Upper lobe of left lung (tissue), 6 donors: ENCODE measurements at regions not wholly inside any gene's neighbourhood (a gene's known extent, or its start where the extent isn't known, plus 50 kb on each side); places are given as distances from the start of the nearest gene placed in this dataset.

Experiments used
- ATAC-seq, 2 donors: fragments of 200-7000 bp; cut with Tn5 transposase; one replicate each; pipeline ENCODE4 v1.9.1; 2022; ENCODE audit warnings: mild to moderate bottlenecking in 2 of 2, moderate library complexity in 2 of 2; ENCODE audit not compliant: low FRiP score in 2 of 2
- DNase-seq, 2 donors: peaks; one replicate each; pipeline ENCODE4 v3.0.0-alpha.2; 2019 to 2020
- H3K27ac ChIP-seq, 4 donors: fragments of 200-600 bp; sonication (generic); one replicate each; pipeline ENCODE4 v1.5.1; 2016 to 2019
- H3K27me3 ChIP-seq, 4 donors: fragments of 200-600 bp; sonication (generic); one replicate each; pipeline ENCODE4 v1.5.1; 2017 to 2019
- H3K36me3 ChIP-seq, 4 donors: fragments of 200-600 bp; sonication (generic); one replicate each; pipeline ENCODE4 v1.5.1; 2016 to 2019
- H3K4me1 ChIP-seq, 4 donors: fragments of 200-600 bp; sonication (generic); one replicate each; pipeline ENCODE4 v1.5.1; 2018 to 2019
- H3K4me3 ChIP-seq, 4 donors: fragments of 200-600 bp; sonication (generic); one replicate each; pipeline ENCODE4 v1.5.1; 2017 to 2019; ENCODE audit warnings: mild to moderate bottlenecking in 2 of 4, moderate library complexity in 1 of 4
- H3K9me3 ChIP-seq, 4 donors: fragments of 200-600 bp; sonication (generic); one replicate each; pipeline ENCODE4 v1.5.1; 2018 to 2019
- CTCF ChIP-seq, 6 experiments: fragments of 450-650 bp in 4 of 6; fragments of 200-600 bp in 2 of 6; sonication (generic) in 2 of 6; IDR thresholded peaks; one replicate each; pipeline ENCODE4 v1.5.1; 2016 to 2019; ENCODE audit warnings: antibody characterized with exemption in 6 of 6
- EP300 ChIP-seq, 4 donors: sonication (generic); formaldehyde crosslinking; IDR thresholded peaks; one replicate each; pipeline ENCODE4 v1.5.1; 2017; ENCODE audit warnings: antibody characterized with exemption in 4 of 4, control low read depth in 2 of 4
- POLR2A ChIP-seq, 4 donors: fragments of 450-650 bp; IDR thresholded peaks; one replicate each; pipeline ENCODE4 v1.5.1; 2016 to 2017; ENCODE audit warnings: antibody characterized with exemption in 4 of 4, mild to moderate bottlenecking in 2 of 4
- POLR2AphosphoS5 ChIP-seq, 2 donors: sonication (generic); formaldehyde crosslinking; IDR thresholded peaks; one replicate each; pipeline ENCODE4 v1.5.1; 2017; ENCODE audit warnings: antibody characterized with exemption in 2 of 2
- WGBS, 2 donors: methylation state at CpG; one replicate each; pipeline ENCODE4 v1.1.5; 2017 to 2018; 5-methylcytosine and 5-hydroxymethylcytosine counted together
- donor health status: DM: no; HTN: no; CAD: no; lungs with moderate emphysema.
- donor health status: DM: no; HTN: yes; CAD: no; lungs with severe emphysema.

GRCh38 chr5:60371065-60371464, 328.9 kb downstream of the DEPDC1B start:
- 90 to 94% methylated on average over 7 of the region's 7 CpGs for WGBS, 2 donors
- H3K27ac ChIP-seq = no peak overlapping the region
- H3K4me1 ChIP-seq = no peaks in the 10 kb centered on the region
- no peaks in the 10 kb centered on the region for H3K36me3 ChIP-seq
- TF ChIP-seq EP300 (IDR thresholded peaks at IDR 0.05) (no peak), CTCF (IDR thresholded peaks at IDR 0.05) (no peak), POLR2A (IDR thresholded peaks at IDR 0.05) (no peak), POLR2AphosphoS5 (IDR thresholded peaks at IDR 0.05) (no peak)
- no peaks in the 10 kb centered on the region for H3K9me3 ChIP-seq
- no peaks in the 10 kb centered on the region for H3K27me3 ChIP-seq
- H3K4me3 ChIP-seq = no peak overlapping the region
- no peak for ATAC-seq
- DNase-seq = no peak

GRCh38 chr5:60370508-60370907, 329.5 kb downstream of the DEPDC1B start:
- no peaks in the 10 kb centered on the region for H3K36me3 ChIP-seq
- H3K4me1 ChIP-seq = no peaks in the 10 kb centered on the region
- no peak for ATAC-seq
- no peak overlapping the region for H3K27ac ChIP-seq
- TF ChIP-seq CTCF (IDR thresholded peaks at IDR 0.05) (no peak), POLR2A (IDR thresholded peaks at IDR 0.05) (no peak), POLR2AphosphoS5 (IDR thresholded peaks at IDR 0.05) (no peak), EP300 (IDR thresholded peaks at IDR 0.05) (no peak)
- no peak overlapping the region for H3K4me3 ChIP-seq
- DNase-seq = no peak
- WGBS, 2 donors = 85 to 90% methylated on average over 5 of the region's 5 CpGs
- no peaks in the 10 kb centered on the region for H3K9me3 ChIP-seq
- no peaks in the 10 kb centered on the region for H3K27me3 ChIP-seq

GRCh38 chr5:60369391-60369790, 330.6 kb downstream of the DEPDC1B start:
- WGBS, 2 donors = 92 to 94% methylated on average over 4 of the region's 4 CpGs
- no peak for TF ChIP-seq EP300 (IDR thresholded peaks at IDR 0.05)
- TF ChIP-seq POLR2AphosphoS5 (IDR thresholded peaks at IDR 0.05) = no peak
- no peak for TF ChIP-seq POLR2A (IDR thresholded peaks at IDR 0.05)
- TF ChIP-seq CTCF (IDR thresholded peaks at IDR 0.05) = no peak
- no peaks in the 10 kb centered on the region for H3K4me1 ChIP-seq
- DNase-seq (no peak), ATAC-seq (no peak)
- H3K36me3 ChIP-seq = no peaks in the 10 kb centered on the region
- no peak overlapping the region for H3K27ac ChIP-seq
- no peak overlapping the region for H3K4me3 ChIP-seq
- no peaks in the 10 kb centered on the region for H3K9me3 ChIP-seq
- H3K27me3 ChIP-seq = no peaks in the 10 kb centered on the region

GRCh38 chr5:60368100-60368499, 331.9 kb downstream of the DEPDC1B start:
- Histone ChIP-seq H3K4me3 (no peak overlapping the region), H3K27ac (no peak overlapping the region), H3K36me3 (no peaks in the 10 kb centered on the region), H3K4me1 (no peaks in the 10 kb centered on the region), H3K27me3 (no peaks in the 10 kb centered on the region), H3K9me3 (no peaks in the 10 kb centered on the region)
- 91 to 93% methylated on average over 5 of the region's 5 CpGs for WGBS, 2 donors
- TF ChIP-seq POLR2A (IDR thresholded peaks at IDR 0.05) (no peak), POLR2AphosphoS5 (IDR thresholded peaks at IDR 0.05) (no peak), CTCF (IDR thresholded peaks at IDR 0.05) (no peak), EP300 (IDR thresholded peaks at IDR 0.05) (no peak)
- ATAC-seq (no peak), DNase-seq (no peak)

GRCh38 chr5:60366489-60366888, 333.5 kb downstream of the DEPDC1B start:
- Histone ChIP-seq H3K9me3 (no peaks in the 10 kb centered on the region), H3K27ac (no peak overlapping the region), H3K36me3 (no peaks in the 10 kb centered on the region), H3K4me1 (no peaks in the 10 kb centered on the region), H3K27me3 (no peaks in the 10 kb centered on the region), H3K4me3 (no peak overlapping the region)
- TF ChIP-seq POLR2AphosphoS5 (IDR thresholded peaks at IDR 0.05) (no peak), EP300 (IDR thresholded peaks at IDR 0.05) (no peak), POLR2A (IDR thresholded peaks at IDR 0.05) (no peak), CTCF (IDR thresholded peaks at IDR 0.05) (no peak)
- DNase-seq = no peak
- no peak for ATAC-seq
- 46 to 50% methylated on average over 2 of the region's 2 CpGs for WGBS, 2 donors
